Activated T-helper 2 cell treated with anti-CD3 and anti-CD28 coated beads, Interferon-gamma antibody, Interleukin-2, Interleukin-4, amounts not matched to agents 10 μg/mL and 5 μg/mL and 100 μg/mL, durations not matched to agents 14 hours and 24 hours and 36 hours (primary cell): ENCODE measurements at regions not wholly inside any gene's neighbourhood (a gene's known extent, or its start where the extent isn't known, plus 50 kb on each side); places are given as distances from the start of the nearest gene placed in this dataset.

Experiments used
- DNase-seq: peaks from one replicate; pipeline ENCODE4 v3.0.0; 2021; ENCODE audit warnings: low spot score
- H3K27ac Mint-ChIP-seq: one replicate; pipeline ENCODE4 v1.8.0; 2021; ENCODE audit warnings: mixed read lengths
- H3K27me3 Mint-ChIP-seq: one replicate; pipeline ENCODE4 v1.8.0; 2021; ENCODE audit warnings: low read depth, mixed read lengths
- H3K36me3 Mint-ChIP-seq: one replicate; pipeline ENCODE4 v1.8.0; 2021; ENCODE audit warnings: low read depth, mixed read lengths
- H3K4me1 Mint-ChIP-seq: one replicate; pipeline ENCODE4 v1.8.0; 2021; ENCODE audit warnings: low read depth, mixed read lengths
- H3K4me3 Mint-ChIP-seq: one replicate; pipeline ENCODE4 v1.8.0; 2021; ENCODE audit warnings: low read depth, mild to moderate bottlenecking, moderate library complexity, mixed read lengths
- H3K9me3 Mint-ChIP-seq: one replicate; pipeline ENCODE4 v1.8.0; 2021; ENCODE audit warnings: mixed read lengths
- intact Hi-C: fragments of 100-400 bp; cut with micrococcal nuclease; formaldehyde crosslinking; loops from one replicate; pipeline ENCODE4 v1.15.1; 2023

DNA sequence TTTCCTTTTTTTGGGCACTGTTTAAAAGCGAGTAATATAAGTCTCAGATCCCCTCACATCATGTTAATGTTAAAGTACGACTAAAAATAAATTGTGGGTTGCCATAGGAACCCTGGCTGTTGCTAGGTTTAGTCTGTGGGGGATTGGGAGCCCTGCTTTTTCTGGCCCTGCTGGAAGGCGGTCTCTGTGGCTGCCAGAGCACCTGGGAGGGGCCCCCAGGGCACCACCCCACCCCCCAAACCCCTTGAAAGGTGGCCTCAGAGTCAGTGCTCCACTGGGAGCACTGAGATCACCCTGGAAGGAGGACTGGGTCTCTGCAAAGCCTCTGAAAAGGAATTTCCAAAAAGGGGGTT, 66.2 kb upstream of the NEURL1B start:
- Mint-ChIP-seq H3K27me3 (peaks cover 2% of the 10 kb centered on the region), H3K4me3 (no peak overlapping the region), H3K4me1 (no peaks in the 10 kb centered on the region), H3K27ac (no peak overlapping the region), H3K36me3 (no peaks in the 10 kb centered on the region), H3K9me3 (no peaks in the 10 kb centered on the region)
- no peak for DNase-seq
- intact Hi-C loops = no loop called here

DNA sequence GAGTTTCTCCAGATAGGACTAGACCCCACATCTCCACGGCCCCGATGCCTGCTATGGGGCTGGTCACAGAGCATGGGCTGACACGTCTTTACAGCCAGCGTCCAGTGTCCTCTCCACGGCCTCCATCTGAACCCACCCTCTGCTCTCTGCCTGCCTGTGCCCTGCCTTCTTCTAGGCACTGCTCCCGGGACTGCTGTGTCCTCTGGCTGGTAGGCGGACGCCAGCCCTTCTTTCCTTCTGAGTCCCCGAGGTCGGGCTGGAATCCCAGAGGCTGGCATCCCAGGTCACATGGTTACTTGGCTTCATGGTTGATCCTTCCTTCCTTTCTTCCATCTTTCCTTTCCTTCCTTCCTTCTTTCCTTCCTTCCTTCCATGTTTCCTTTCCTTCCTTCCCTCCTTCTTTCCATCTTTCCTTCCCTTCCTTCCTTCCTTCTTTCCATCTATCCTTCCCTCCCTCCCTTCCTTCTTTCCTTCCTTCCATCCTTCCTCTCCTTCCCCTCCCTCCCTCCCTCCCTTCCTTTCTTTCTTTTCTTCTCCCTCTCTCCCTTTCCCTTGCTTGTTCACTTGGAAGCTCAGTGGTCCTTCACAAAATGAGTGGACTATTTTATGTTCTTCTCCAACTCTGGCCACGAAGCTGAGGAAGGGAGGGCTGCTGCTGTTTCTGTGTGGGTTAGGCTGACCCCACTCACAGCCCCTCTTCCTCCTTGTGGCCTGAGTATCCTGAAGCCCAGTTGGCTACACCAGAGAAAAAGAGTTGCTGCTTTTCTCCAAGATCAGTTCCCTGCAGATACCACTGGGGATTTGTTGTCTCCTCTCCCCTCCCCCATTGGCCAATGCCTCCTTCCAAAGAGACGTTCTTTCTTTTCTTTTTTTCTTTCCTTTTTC, 66.8 kb upstream of the NEURL1B start:
- intact Hi-C loops = no loop called here
- H3K4me3 Mint-ChIP-seq = no peak overlapping the region
- no peaks in the 10 kb centered on the region for H3K36me3 Mint-ChIP-seq
- no peaks in the 10 kb centered on the region for H3K4me1 Mint-ChIP-seq
- peaks cover 2% of the 10 kb centered on the region for H3K27me3 Mint-ChIP-seq
- no peak overlapping the region for H3K27ac Mint-ChIP-seq
- H3K9me3 Mint-ChIP-seq = no peaks in the 10 kb centered on the region
- no peak for DNase-seq

DNA sequence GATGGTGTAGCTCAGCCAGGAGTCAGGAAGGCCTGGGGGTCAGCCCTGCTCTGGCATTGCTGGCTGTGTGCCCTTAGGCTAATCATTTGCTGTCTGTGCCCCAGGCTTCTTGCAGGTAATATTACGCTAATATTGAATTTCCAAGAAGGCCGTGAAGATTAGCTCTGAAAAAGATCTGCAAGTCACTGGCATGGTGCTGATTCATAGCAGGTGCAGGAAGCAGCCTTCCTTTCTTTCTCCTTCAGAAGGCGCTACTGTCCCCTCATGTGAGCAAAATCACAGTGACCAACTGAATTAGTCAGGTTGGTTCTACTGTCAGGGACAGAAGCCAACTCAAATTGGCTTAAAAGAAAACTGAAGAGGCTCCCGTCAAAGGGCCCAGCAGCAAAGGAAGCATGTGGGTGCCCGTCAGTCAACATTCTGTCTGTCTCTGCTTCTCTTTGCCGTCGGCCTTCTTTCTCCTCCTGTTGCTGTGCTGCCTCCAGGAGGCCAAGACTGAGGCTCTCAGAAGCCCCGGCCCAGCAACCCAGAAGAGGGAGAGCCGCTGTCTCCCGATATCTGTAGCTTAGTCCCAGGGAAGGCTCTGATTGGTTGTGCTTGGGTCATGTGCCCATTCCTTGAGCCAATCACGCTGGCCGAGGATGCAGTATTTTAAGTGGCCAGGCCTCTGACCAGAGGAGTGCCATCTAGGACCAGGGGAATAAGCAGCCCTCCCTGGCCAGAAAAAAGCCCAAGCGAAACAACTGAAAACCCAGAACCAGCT, 67.8 kb upstream of the NEURL1B start:
- no peak overlapping the region for H3K27ac Mint-ChIP-seq
- no peaks in the 10 kb centered on the region for H3K9me3 Mint-ChIP-seq
- intact Hi-C loops = no loop called here
- H3K36me3 Mint-ChIP-seq = no peaks in the 10 kb centered on the region
- DNase-seq = no peak
- H3K27me3 Mint-ChIP-seq = peaks cover 2% of the 10 kb centered on the region
- H3K4me3 Mint-ChIP-seq = no peak overlapping the region
- no peaks in the 10 kb centered on the region for H3K4me1 Mint-ChIP-seq

DNA sequence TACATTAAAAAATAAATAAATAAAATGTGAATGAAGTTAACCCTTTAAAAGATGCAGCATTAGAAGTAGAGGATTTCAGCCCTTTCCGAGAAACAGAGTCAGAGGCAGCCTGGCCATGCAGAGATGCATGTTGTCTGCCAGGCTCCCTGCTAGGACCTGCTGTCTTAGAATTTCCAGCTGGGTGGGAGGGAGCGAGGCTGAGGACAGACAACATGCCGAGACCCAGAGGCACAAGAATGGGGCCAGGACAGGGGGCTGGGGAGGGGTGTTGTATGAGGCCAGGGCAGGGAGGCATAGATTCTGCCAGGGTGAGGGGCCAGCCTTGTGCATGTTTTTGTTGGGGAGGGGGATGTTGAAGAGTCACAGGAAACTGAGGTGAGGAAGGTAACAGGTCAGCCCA, 68.6 kb upstream of the NEURL1B start:
- Mint-ChIP-seq H3K9me3 (no peaks in the 10 kb centered on the region), H3K4me3 (no peak overlapping the region), H3K4me1 (no peaks in the 10 kb centered on the region), H3K27ac (no peak overlapping the region), H3K27me3 (peaks cover 2% of the 10 kb centered on the region), H3K36me3 (no peaks in the 10 kb centered on the region)
- DNase-seq = no peak
- intact Hi-C loops = no loop called here

DNA sequence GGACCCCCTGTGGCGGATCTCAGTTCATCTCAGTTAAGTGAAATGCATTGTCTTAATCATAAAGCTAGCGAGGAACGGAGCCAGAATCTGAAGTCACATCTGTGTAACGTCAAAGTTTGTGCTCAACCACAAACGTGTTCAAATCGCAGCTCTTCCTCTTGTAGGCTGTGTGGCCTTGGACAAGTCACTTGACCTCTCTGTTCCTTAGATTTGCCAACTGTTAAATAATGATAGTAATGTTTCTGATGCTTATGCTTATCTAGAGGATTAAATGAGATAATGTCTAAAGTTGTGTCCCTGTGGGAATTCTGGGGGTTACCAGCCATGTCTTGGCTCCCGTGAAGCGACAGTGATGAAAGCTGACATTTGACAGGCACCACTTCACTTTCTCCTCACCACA, 69.2 kb upstream of the NEURL1B start:
- Mint-ChIP-seq H3K27ac (no peak overlapping the region), H3K4me3 (no peak overlapping the region)
- intact Hi-C loops = no loop called here

DNA sequence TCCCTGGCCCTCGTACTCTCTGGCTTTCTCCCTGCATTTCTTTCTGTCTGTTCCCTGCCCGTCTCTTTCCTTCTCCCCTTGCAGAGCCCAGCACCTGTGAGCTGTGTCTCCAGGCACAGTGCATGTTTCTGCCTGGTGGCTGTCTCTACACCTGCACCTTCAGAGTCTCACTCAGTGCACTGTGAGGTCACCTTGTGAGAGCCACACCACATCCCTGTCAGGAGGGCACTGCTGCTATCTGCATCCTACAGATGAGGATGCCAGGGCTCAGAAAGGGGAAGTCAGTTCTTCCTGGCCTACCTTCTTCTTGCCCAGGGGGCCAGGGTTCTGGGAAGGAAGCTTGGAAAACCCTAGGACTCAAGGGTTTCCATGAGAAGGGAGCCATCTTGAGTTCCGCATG, 69.7 kb upstream of the NEURL1B start:
- Mint-ChIP-seq H3K4me1 (no peaks in the 10 kb centered on the region), H3K36me3 (no peaks in the 10 kb centered on the region), H3K9me3 (no peaks in the 10 kb centered on the region), H3K27ac (no peak overlapping the region), H3K4me3 (no peak overlapping the region), H3K27me3 (peaks cover 2% of the 10 kb centered on the region)
- DNase-seq = no peak
- intact Hi-C loops = no loop called here

More for the DNA sequence above, 69.2 kb upstream of the NEURL1B start:
- no peak for DNase-seq
- H3K9me3 Mint-ChIP-seq = no peaks in the 10 kb centered on the region
- no peaks in the 10 kb centered on the region for H3K4me1 Mint-ChIP-seq
- H3K36me3 Mint-ChIP-seq = no peaks in the 10 kb centered on the region
- peaks cover 2% of the 10 kb centered on the region for H3K27me3 Mint-ChIP-seq

DNA sequence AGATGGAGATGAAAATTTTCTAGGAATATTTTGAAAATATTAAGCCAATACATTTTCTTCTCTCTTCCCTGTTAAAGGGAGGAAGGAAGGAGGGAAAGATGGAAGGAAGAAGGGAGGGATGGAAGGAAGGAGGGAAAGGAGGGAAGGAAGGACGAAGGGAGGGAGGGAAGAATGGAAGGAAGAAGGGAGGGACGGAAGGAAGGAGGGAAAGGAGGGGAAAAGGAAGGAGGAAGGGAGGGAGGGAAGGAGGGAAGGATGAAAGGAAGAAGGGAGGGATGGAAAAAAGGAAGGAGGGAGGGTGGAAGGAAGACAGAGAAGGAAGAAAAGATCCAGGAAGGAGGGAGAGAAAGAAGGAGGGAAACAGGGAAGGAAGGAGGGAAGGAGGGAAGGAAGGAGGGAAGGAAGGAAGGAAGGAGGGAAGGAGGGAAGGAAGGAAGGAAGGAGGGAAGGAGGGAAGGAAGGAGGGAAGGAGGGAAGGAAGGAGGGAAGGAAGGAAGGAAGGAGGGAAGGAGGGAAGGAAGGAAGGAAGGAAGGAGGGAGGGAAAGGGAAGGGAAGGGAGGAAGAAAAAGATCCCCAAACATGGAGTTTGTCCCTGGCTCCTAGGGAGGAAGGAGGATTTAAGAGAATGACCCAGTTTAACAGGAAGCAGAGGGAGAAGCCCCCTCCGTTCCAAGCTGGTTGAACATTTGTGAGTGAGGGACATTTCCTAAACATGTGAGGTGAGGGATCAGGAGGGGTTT, 70.3 kb upstream of the NEURL1B start:
- no peak for DNase-seq
- H3K9me3 Mint-ChIP-seq = no peaks in the 10 kb centered on the region
- intact Hi-C loops = no loop called here
- peaks cover 2% of the 10 kb centered on the region for H3K27me3 Mint-ChIP-seq
- no peaks in the 10 kb centered on the region for H3K4me1 Mint-ChIP-seq
- H3K27ac Mint-ChIP-seq = no peak overlapping the region
- H3K36me3 Mint-ChIP-seq = no peaks in the 10 kb centered on the region
- no peak overlapping the region for H3K4me3 Mint-ChIP-seq

DNA sequence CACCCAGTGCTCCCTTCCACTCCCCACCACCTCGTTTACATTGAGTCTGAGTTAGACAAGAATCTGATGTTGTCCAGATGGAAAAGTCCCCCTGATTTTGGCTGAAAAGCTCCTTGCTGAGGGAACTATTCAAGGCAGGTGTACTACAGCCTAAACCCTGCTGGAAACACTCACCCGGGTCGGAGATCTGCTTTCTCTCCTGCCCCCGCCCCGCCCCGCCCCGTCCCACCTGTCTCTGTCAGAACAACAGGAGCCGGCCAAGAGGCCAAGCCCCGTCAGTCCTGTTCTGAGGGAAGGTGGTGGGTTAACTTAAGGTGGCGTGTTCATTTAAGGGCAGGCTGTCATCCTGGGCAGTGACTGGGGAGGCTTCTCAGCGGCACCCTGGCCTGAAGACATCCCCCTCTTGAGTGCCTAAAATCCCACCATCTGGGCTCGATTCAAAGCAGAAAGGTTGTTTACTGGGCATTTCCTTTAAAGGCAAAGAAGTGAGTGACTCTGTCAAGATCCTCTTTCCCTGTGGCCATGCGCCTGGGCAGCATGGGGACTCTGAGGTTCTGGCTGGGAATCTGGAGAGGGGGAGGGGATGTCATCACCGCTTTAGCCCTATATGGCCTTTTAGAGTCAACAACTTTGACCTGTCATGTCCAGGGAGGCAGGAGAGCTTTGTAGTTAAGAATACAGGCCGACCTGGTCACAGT, 71.1 kb upstream of the NEURL1B start:
- intact Hi-C loops = no loop called here
- no peaks in the 10 kb centered on the region for H3K9me3 Mint-ChIP-seq
- H3K27ac Mint-ChIP-seq = no peak overlapping the region
- no peak for DNase-seq
- peaks cover 2% of the 10 kb centered on the region for H3K27me3 Mint-ChIP-seq
- no peaks in the 10 kb centered on the region for H3K36me3 Mint-ChIP-seq
- H3K4me3 Mint-ChIP-seq = no peak overlapping the region
- no peaks in the 10 kb centered on the region for H3K4me1 Mint-ChIP-seq

DNA sequence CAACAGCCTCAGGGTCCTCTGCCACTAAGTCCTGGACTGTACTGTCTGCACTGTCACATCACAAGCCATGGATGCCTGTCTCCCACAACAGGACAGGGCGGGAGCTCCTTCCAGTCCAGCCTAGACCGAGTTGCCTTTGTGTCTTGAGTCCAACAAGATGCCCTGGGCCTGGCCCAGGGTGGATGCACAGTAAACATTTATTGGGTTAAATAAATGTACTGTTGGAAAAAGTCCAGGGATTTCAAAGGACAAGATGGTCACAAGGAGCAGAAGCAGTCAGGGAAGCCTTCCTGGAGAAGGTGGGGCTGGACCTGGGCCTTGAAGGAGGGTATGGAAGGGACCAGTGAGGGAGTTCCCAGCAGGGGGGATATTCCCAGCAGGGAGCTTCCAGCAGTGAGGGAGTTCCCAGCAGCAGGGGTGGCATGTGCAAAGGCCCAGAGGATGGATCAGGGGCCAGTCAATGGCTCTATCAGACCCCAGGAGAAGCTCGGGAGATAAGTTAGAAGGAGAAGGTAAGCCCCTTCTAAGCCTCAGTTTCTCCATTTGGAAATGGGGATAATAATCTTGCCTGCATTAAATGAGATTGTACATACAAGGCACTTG, 72.7 kb upstream of the NEURL1B start:
- Mint-ChIP-seq H3K36me3 (no peaks in the 10 kb centered on the region), H3K27me3 (peaks cover 2% of the 10 kb centered on the region), H3K27ac (no peak overlapping the region), H3K9me3 (no peaks in the 10 kb centered on the region), H3K4me3 (no peak overlapping the region), H3K4me1 (no peaks in the 10 kb centered on the region)
- DNase-seq = no peak
- intact Hi-C loops = no loop called here

DNA sequence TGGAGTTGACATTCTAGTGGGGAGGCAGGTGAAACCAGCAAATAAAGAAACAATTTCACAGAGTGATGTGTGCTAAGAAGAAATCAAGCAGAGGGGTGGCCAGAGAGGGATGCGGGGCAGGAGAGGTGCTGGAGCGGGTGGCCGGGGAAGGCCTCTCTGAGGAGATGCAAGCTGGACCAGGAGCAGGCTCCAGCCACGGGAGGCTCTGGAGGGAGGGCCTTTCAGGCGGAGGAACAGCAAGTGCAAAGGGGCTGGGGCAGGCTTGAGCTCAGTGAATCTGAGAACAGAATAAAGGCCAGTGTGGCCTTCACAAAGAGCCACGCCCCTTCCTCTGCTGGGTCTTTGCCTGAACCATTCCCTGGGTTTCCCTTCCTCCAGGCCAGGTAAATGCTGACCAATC, 73.2 kb upstream of the NEURL1B start:
- no peak overlapping the region for H3K4me3 Mint-ChIP-seq
- H3K27ac Mint-ChIP-seq = no peak overlapping the region
- no peak for DNase-seq
- H3K27me3 Mint-ChIP-seq = peaks cover 2% of the 10 kb centered on the region
- H3K36me3 Mint-ChIP-seq = no peaks in the 10 kb centered on the region
- intact Hi-C loops = no loop called here
- H3K4me1 Mint-ChIP-seq = no peaks in the 10 kb centered on the region
- no peaks in the 10 kb centered on the region for H3K9me3 Mint-ChIP-seq

DNA sequence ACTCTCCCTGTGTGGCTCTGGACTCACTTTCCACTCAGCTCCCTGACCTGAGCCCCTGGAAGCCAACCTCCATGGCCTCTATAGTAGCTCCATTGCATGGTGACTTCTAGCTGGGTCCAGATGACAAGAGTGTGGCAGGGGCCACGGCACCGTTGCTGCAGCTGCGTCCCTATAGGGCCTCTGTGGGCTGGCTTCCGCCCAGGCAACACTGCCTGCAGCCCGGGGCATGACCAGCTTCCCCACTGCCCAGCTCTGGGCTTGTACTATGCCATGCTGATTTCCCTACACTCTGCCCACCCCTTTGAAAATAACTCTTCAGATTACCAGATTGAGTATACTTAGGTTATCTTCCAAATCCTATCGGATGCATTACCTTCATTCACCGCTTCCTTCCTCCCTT, 73.8 kb upstream of the NEURL1B start:
- no peak for DNase-seq
- intact Hi-C loops = no loop called here
- no peaks in the 10 kb centered on the region for H3K4me1 Mint-ChIP-seq
- H3K36me3 Mint-ChIP-seq = no peaks in the 10 kb centered on the region
- no peaks in the 10 kb centered on the region for H3K9me3 Mint-ChIP-seq
- no peak overlapping the region for H3K27ac Mint-ChIP-seq
- H3K27me3 Mint-ChIP-seq = peaks cover 2% of the 10 kb centered on the region
- H3K4me3 Mint-ChIP-seq = no peak overlapping the region

DNA sequence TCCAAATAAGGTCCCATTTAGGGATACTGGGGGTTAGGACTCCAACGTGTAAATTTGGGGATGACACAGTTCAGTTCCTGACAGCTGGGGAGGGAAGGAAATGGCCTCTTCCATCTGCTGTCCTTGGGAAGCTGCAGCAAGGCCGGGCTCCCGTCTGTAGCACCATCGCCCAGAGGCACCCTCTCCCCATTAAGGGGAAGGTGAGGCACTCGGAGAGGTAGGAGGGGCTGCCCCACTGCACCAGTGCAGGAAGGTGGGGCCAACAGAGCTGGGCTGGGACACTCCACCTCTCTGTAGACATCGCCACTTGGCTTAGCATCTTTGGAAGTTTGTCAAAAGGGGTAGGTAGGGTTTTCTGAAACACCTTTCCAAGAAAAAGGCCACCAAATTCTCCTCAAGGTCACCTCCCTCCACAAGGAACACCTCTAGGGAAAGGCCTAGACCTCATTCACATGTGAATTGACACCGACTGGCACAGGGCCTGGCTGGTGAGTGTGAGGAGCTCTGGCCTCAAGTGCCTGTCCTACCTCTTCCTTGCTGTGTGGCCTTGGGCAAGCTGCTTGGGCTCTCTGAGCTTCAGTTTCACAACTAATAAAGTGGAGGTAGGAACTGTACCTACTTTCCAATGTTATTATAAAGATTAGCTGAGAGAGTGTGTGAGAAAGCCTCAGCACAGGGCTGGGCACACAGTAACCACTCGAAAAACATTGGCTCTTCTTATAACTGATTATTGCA, 75.0 kb upstream of the NEURL1B start:
- no peak for DNase-seq
- no peaks in the 10 kb centered on the region for H3K27me3 Mint-ChIP-seq
- no peak overlapping the region for H3K27ac Mint-ChIP-seq
- H3K4me3 Mint-ChIP-seq = no peak overlapping the region
- intact Hi-C loops = no loop called here
- no peaks in the 10 kb centered on the region for H3K4me1 Mint-ChIP-seq
- H3K36me3 Mint-ChIP-seq = no peaks in the 10 kb centered on the region
- H3K9me3 Mint-ChIP-seq = no peaks in the 10 kb centered on the region
